ENCODE measurements at regions not wholly inside any gene's neighbourhood (a gene's known extent, or its start where the extent isn't known, plus 50 kb on each side); places are given as distances from the start of the nearest gene placed in this dataset.

- peak in 1 of 5 donors; percentile 1 for DNase-seq
- peak; percentile 6 for FAIRE-seq
- Histone ChIP-seq H3K27ac (ENCODE audit: low read depth in 2 of 2, low read length in 2 of 2) (no peak overlapping the region), H3K27me3 (ENCODE audit: control insufficient read depth, insufficient read depth, low read length) (no peaks in the 10 kb centered on the region), H3K36me3 (ENCODE audit: control insufficient read depth in 2 of 3, insufficient read depth in 3 of 3, low read length in 3 of 3) (no peaks in the 10 kb centered on the region), H3K9ac (ENCODE audit: low read length in 3 of 3) (no peak overlapping the region), H3K4me3 (ENCODE audit: low read length in 3 of 3) (no peak overlapping the region), H3K4me1 (ENCODE audit: control insufficient read depth in 2 of 3, insufficient read depth in 2 of 3, low read depth in 1 of 3, low read length in 3 of 3) (no peaks in the 10 kb centered on the region), H3K9me3 (ENCODE audit: control insufficient read depth in 2 of 3, insufficient read depth in 1 of 3, low read length in 3 of 3) (peaks cover 0 to 2% (median 0%) of the 10 kb centered on the region in 3 donors)
- TF ChIP-seq CTCF (IDR thresholded peaks at IDR 0.05; ENCODE audit: borderline replicate concordance, extremely low read depth, insufficient read depth) = no peak
- intact Hi-C loops (cut with DNase I) = no loop called here
Measured at GRCh38 chr9:12141422-12141821, 551.8 kb upstream of the TYRP1 start.

- DNase-seq (no peak), FAIRE-seq (no peak)
- H3K9ac ChIP-seq (ENCODE audit: low read length in 3 of 3) = no peak overlapping the region
- no peaks in the 10 kb centered on the region for H3K27me3 ChIP-seq (ENCODE audit: control insufficient read depth, insufficient read depth, low read length)
- intact Hi-C loops (cut with DNase I) = no loop called here
- no peaks in the 10 kb centered on the region for H3K4me1 ChIP-seq (ENCODE audit: control insufficient read depth in 2 of 3, insufficient read depth in 2 of 3, low read depth in 1 of 3, low read length in 3 of 3)
- no peaks in the 10 kb centered on the region for H3K36me3 ChIP-seq (ENCODE audit: control insufficient read depth in 2 of 3, insufficient read depth in 3 of 3, low read length in 3 of 3)
- no peak for TF ChIP-seq CTCF (IDR thresholded peaks at IDR 0.05; ENCODE audit: borderline replicate concordance, extremely low read depth, insufficient read depth)
- H3K27ac ChIP-seq (ENCODE audit: low read depth in 2 of 2, low read length in 2 of 2) = no peak overlapping the region
- H3K9me3 ChIP-seq (ENCODE audit: control insufficient read depth in 2 of 3, insufficient read depth in 1 of 3, low read length in 3 of 3) = no peaks in the 10 kb centered on the region
- no peak overlapping the region for H3K4me3 ChIP-seq (ENCODE audit: low read length in 3 of 3)
Measured at GRCh38 chr9:12155401-12156134, 537.6 kb upstream of the TYRP1 start.

- Histone ChIP-seq H3K9me3 (ENCODE audit: control insufficient read depth in 2 of 3, insufficient read depth in 1 of 3, low read length in 3 of 3) (no peaks in the 10 kb centered on the region), H3K27me3 (ENCODE audit: control insufficient read depth, insufficient read depth, low read length) (no peaks in the 10 kb centered on the region), H3K36me3 (ENCODE audit: control insufficient read depth in 2 of 3, insufficient read depth in 3 of 3, low read length in 3 of 3) (no peaks in the 10 kb centered on the region), H3K4me1 (ENCODE audit: control insufficient read depth in 2 of 3, insufficient read depth in 2 of 3, low read depth in 1 of 3, low read length in 3 of 3) (no peaks in the 10 kb centered on the region), H3K9ac (ENCODE audit: low read length in 3 of 3) (no peak overlapping the region), H3K27ac (ENCODE audit: low read depth in 2 of 2, low read length in 2 of 2) (no peak overlapping the region), H3K4me3 (ENCODE audit: low read length in 3 of 3) (no peak overlapping the region)
- no peak for FAIRE-seq
- DNase-seq = no peak
- no peak for TF ChIP-seq CTCF (IDR thresholded peaks at IDR 0.05; ENCODE audit: borderline replicate concordance, extremely low read depth, insufficient read depth)
- intact Hi-C loops (cut with DNase I) = no loop called here
Measured at GRCh38 chr9:12162181-12162815, 530.9 kb upstream of the TYRP1 start.

All from kidney (tissue), 13 donors.